ENCODE measurements at regions not wholly inside any gene's neighbourhood (a gene's known extent, or its start where the extent isn't known, plus 50 kb on each side); places are given as distances from the start of the nearest gene placed in this dataset.

GRCh38 chr5:30686530-30686929 is 507.0 kb upstream of the CDH6 start:
- TF ChIP-seq, protein P1, sequence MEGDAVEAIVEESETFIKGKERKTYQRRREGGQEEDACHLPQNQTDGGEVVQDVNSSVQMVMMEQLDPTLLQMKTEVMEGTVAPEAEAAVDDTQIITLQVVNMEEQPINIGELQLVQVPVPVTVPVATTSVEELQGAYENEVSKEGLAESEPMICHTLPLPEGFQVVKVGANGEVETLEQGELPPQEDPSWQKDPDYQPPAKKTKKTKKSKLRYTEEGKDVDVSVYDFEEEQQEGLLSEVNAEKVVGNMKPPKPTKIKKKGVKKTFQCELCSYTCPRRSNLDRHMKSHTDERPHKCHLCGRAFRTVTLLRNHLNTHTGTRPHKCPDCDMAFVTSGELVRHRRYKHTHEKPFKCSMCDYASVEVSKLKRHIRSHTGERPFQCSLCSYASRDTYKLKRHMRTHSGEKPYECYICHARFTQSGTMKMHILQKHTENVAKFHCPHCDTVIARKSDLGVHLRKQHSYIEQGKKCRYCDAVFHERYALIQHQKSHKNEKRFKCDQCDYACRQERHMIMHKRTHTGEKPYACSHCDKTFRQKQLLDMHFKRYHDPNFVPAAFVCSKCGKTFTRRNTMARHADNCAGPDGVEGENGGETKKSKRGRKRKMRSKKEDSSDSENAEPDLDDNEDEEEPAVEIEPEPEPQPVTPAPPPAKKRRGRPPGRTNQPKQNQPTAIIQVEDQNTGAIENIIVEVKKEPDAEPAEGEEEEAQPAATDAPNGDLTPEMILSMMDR (IDR thresholded peaks at IDR 0.05; ENCODE audit: control extremely low read depth in 1 of 3, insufficient read depth in 1 of 3, low read depth in 1 of 3, low read length in 3 of 3): no peak
- TF ChIP-seq EP300 (IDR thresholded peaks at IDR 0.05; ENCODE audit: borderline replicate concordance in 1 of 2, low read depth in 2 of 2, low read length in 2 of 2) (no peak), YY1 (IDR thresholded peaks at IDR 0.05; ENCODE audit: low read depth, low read length) (no peak), JUND (IDR thresholded peaks at IDR 0.05; ENCODE audit: low read length) (no peak)

Measured in H1 (cell line).